WTC11 (cell line): ENCODE measurements at regions not wholly inside any gene's neighbourhood (a gene's known extent, or its start where the extent isn't known, plus 50 kb on each side); places are given as distances from the start of the nearest gene placed in this dataset.

Experiments used
- CTCF ChIP-seq: fragments of 200-600 bp; IDR thresholded peaks from 2 replicates; pipeline ENCODE4 v1.8.0; 2022; ENCODE audit warnings: antibody characterized with exemption
- FOXP4 ChIP-seq: sonication (generic); formaldehyde crosslinking; IDR thresholded peaks from 2 replicates; pipeline ENCODE4 v1.8.0; 2022; ENCODE audit warnings: mild to moderate bottlenecking, missing genetic modification reagents
- SMAD4 ChIP-seq: sonication (generic); formaldehyde crosslinking; IDR thresholded peaks from 2 replicates; pipeline ENCODE4 v1.8.0; 2022; ENCODE audit warnings: mild to moderate bottlenecking, missing genetic modification reagents
- TCF7 ChIP-seq: sonication (generic); formaldehyde crosslinking; IDR thresholded peaks from 2 replicates; pipeline ENCODE4 v1.8.0; 2022; ENCODE audit warnings: mild to moderate bottlenecking, low read depth, missing genetic modification reagents, moderate library complexity
- USF2 ChIP-seq: sonication (generic); formaldehyde crosslinking; IDR thresholded peaks from 2 replicates; pipeline ENCODE4 v1.8.1; 2023; ENCODE audit warnings: mild to moderate bottlenecking, missing genetic modification reagents, moderate library complexity
- ZNF263 ChIP-seq: sonication (generic); formaldehyde crosslinking; IDR thresholded peaks from 2 replicates; pipeline ENCODE4 v1.8.1; 2022; ENCODE audit warnings: low read depth, mild to moderate bottlenecking, moderate library complexity, missing genetic modification reagents

- no peak for TF ChIP-seq FOXP4 (CRISPR knock-in tag)
- no peak for TF ChIP-seq TCF7
- no peak for TF ChIP-seq ZNF263 (CRISPR knock-in tag)
- no peak for TF ChIP-seq USF2 (CRISPR knock-in tag)
- no peak for TF ChIP-seq CTCF
- no peak for TF ChIP-seq SMAD4
These were observed 125.5 kb upstream of the ERRFI1 start for GRCh38 chr1:8151647-8152046.
